K562 (cell line): ENCODE measurements at regions not wholly inside any gene's neighbourhood (a gene's known extent, or its start where the extent isn't known, plus 50 kb on each side); places are given as distances from the start of the nearest gene placed in this dataset.
"Not testable (repeated sequence)": the region's sequence is repeated elsewhere in the genome, so short reads cannot be mapped to it uniquely, and the experiment has no call there.

Experiments used
- CTCF ChIP-seq, 3 experiments: IDR thresholded peaks in 2 of 3; conservative IDR thresholded peaks in 1 of 3; 2 replicates each; pipeline ENCODE4 v1.5.1; 2011 to 2012; ENCODE audit warnings: low read length in 3 of 3, mild to moderate bottlenecking in 3 of 3, control low read depth in 2 of 3, improper control_type of control experiment in 1 of 3, inconsistent platforms in 1 of 3, low read depth in 1 of 3, mixed read lengths in 1 of 3, moderate library complexity in 1 of 3; ENCODE audit not compliant: insufficient read depth in 2 of 3
- EGR1 ChIP-seq: fragments of 450-650 bp; conservative IDR thresholded peaks from 2 replicates; pipeline ENCODE4 v1.6.1; 2017; ENCODE audit warnings: mild to moderate bottlenecking
- HNRNPLL ChIP-seq: fragments of 200-400 bp; formaldehyde crosslinking; IDR thresholded peaks from 2 replicates; pipeline ENCODE4 v1.6.1; 2017; ENCODE audit warnings: low read length, low read depth, mild to moderate bottlenecking; ENCODE audit not compliant: poor library complexity, severe bottlenecking
- MAFG ChIP-seq: fragments of 450-650 bp; conservative IDR thresholded peaks from 2 replicates; pipeline ENCODE4 v1.6.1; 2016; ENCODE audit warnings: missing genetic modification characterization, missing compliant biosample characterization
- POLR2AphosphoS5 ChIP-seq: IDR thresholded peaks from 2 replicates; pipeline ENCODE4 v1.6.1; 2011; ENCODE audit warnings: mild to moderate bottlenecking, low read depth, low read length, moderate library complexity; ENCODE audit not compliant: control insufficient read depth, insufficient read depth
- SRSF9 ChIP-seq: fragments of 200-400 bp; formaldehyde crosslinking; IDR thresholded peaks from 2 replicates; pipeline ENCODE4 v1.6.1; 2017; ENCODE audit warnings: low read depth, low read length, borderline replicate concordance
- THRA ChIP-seq: fragments of 450-650 bp; IDR thresholded peaks from 2 replicates; pipeline ENCODE4 v1.6.1; 2017; ENCODE audit warnings: mild to moderate bottlenecking, moderate library complexity
- ZBTB9 ChIP-seq: fragments of 450-650 bp; formaldehyde crosslinking; IDR thresholded peaks from 2 replicates; pipeline ENCODE4 v1.4.0; 2020; ENCODE audit warnings: mild to moderate bottlenecking, moderate library complexity

GRCh38 chr10:125250834-125251233 lies 90.5 kb upstream of the CTBP2 start:
- not testable (repeated sequence) for TF ChIP-seq POLR2AphosphoS5; THRA; MAFG; ZBTB9 (CRISPR knock-in tag); CTCF (IDR thresholded peaks at IDR 0.05 in 2 of 3, conservative IDR thresholded peaks at IDR 0.05 in 1 of 3; ENCODE audit: insufficient read depth in 2 of 3, low read depth in 1 of 3, low read length in 3 of 3); SRSF9; HNRNPLL; EGR1
